GM12874 (cell line): ENCODE measurements at regions not wholly inside any gene's neighbourhood (a gene's known extent, or its start where the extent isn't known, plus 50 kb on each side); places are given as distances from the start of the nearest gene placed in this dataset.

Source experiments
- CTCF ChIP-seq: IDR thresholded peaks from 2 replicates; pipeline ENCODE4 v1.5.1; 2011; ENCODE audit warnings: low read depth, mild to moderate bottlenecking, control low read depth, low read length, moderate library complexity; ENCODE audit not compliant: insufficient read depth

- no peak for TF ChIP-seq CTCF
These were observed 586.6 kb downstream of the TAFA4 start for GRCh38 chr3:68345781-68346180.

- no peak for TF ChIP-seq CTCF
These were observed 589.9 kb downstream of the TAFA4 start for GRCh38 chr3:68342426-68342825.

GRCh38 chr3:68336042-68336441 lies 596.3 kb downstream of the TAFA4 start:
- no peak for TF ChIP-seq CTCF

GRCh38 chr3:68334367-68334986 lies 597.9 kb downstream of the TAFA4 start:
- no peak for TF ChIP-seq CTCF

- no peak for TF ChIP-seq CTCF
These were observed 604.3 kb downstream of the TAFA4 start for GRCh38 chr3:68328049-68328448.

- TF ChIP-seq CTCF = no peak
These were observed 616.4 kb downstream of the TAFA4 start for GRCh38 chr3:68315964-68316363.

- no peak for TF ChIP-seq CTCF
These were observed 616.8 kb downstream of the TAFA4 start for GRCh38 chr3:68315546-68315945.
